ENCODE measurements at regions not wholly inside any gene's neighbourhood (a gene's known extent, or its start where the extent isn't known, plus 50 kb on each side); places are given as distances from the start of the nearest gene placed in this dataset.

DNA sequence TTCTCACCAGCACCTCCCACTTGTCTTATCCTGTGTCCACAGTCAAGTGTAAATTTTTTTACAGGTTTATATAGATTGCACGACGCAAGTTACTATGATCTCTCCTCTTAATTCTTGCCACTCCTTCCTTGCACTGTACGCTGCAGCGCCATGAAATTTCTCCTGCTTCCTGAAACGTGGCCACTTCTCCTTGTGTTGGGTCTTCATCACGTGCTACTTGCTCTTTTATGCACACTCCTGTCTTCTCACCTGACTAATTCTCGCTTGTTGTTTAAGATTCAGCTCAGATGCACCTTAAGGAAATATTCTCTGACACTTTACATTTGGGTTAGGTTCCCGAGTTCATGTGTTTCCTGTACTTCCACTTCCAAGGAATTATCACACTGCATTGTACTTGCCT is 76.5 kb upstream of the ODAD2 start:
- DNase-seq (ENCODE audit: low read depth in 3 of 3) = no peak

DNA sequence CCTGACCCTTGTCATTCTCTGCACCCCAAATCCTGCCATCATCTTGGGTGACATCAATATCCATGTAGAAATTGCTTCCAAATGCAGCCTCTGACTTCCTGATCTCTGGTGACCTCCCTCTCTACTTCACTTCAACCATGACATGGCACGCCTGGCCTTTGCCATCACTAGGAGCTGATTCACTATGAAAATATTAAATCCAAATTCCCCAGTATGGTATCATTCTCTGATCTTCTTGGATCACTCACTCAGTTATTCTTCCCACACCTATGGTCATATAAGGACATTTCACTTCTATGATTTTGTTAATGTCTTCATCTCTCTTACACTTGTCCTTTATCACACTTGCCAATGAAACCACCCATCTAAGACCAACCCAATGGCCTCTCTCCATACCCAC is 73.7 kb upstream of the ODAD2 start:
- no peak for DNase-seq (ENCODE audit: low read depth in 3 of 3)

DNA sequence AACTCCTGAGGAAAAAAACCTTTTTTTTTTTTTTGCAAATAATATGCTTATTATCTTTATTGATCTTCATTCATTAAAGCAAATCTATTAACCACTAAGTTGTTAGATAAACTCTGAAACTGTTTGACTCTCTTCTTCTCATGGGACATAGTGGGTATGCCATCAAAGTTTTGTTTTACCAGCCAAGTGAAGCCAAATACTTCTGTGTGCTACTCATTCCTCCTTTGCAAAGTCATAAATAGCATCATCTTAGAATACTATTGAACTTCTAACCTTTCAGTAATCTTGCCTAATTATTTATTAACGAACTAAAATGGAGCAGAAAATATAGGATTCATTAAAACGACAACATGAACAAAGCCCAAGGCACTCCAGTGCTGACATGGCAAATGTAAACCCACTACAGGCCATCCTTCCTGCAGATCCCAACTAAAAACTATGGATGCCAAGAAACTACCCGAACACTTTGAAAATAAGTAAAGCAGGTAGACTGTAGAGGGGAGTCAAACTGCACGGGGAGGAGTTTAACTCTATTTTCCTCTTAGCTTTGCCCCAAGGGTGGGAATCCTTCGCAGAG is 61.2 kb upstream of the ODAD2 start:
- no peak for DNase-seq (ENCODE audit: low read depth in 3 of 3)

DNA sequence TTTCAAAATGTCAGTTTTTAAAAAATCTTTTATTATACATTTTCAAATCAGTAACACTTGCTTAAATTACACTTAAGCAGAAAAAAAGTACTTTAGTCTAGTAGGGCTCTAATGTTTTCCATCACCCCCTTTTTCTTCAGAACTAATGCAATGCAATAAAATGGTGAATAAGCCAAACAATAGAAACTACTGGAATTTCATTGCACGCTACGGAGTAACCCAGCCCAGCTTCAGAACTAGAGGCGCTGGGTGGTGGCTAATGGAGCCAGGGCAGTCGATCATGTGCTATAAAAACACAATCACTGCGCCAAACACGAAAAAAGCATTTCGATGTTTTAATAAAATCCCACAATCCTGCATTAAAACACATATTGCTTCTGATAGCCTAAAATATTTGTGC is 59.9 kb upstream of the ODAD2 start:
- no peak for DNase-seq (ENCODE audit: low read depth in 3 of 3)

DNA sequence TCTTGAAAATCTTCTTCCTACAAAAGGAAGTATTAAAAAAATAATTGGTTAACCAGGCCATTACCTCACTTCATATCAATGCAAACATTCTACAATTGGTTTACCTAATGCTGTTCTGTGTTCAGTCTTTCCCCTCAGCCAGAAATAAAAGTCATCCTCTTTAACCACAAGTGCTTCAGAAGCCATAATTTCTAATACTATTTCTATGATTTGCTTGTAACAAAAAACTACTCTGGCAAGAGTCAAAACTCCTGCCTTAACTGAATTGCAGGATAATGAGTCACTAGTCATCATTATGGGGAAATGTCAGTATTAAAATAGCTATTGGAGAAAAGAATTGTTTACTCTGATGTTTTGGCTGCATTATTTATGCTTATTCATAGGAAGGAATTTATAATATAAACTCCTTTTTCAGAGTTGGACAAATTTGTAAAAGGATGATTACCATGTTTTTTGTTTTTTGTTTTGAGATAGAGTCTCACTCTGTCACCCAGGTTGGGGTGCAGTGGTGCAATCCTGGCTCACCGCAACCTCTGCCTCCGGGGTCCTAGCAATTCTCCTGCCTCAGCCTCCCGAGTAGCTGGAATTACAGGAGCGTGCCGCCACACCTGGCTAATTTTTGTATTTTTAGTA is 55.5 kb upstream of the ODAD2 start:
- DNase-seq (ENCODE audit: low read depth in 3 of 3) = no peak

DNA sequence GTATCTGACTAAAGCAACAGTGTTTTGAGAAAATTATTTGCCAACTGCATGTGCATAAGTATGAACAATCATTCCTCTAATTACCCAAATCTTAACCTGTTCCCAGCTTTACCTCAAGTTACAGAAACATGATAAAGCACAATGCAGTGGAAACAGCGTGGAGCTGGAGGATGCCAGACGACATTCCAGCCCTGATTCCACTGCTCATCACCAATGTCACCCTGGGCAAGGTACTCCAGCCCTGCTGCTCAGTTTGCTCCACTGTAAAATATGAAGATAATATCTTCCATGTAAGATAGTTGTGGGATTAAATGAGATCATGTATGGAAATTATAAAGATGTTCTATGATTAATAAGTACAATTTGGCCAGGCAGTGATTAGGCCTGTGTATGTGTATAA is 50.4 kb upstream of the ODAD2 start:
- DNase-seq (ENCODE audit: low read depth in 3 of 3) = no peak
